H54 (cell line): ENCODE measurements at regions not wholly inside any gene's neighbourhood (a gene's known extent, or its start where the extent isn't known, plus 50 kb on each side); places are given as distances from the start of the nearest gene placed in this dataset.
A peak's percentile ranks its signal among the peaks of the same experiment; 100 is the strongest.

ENCODE experiments used
- DNase-seq: peaks from one replicate; pipeline ENCODE4 v3.0.0; 2011; ENCODE audit warnings: low spot score, mixed read lengths; ENCODE audit not compliant: insufficient read length
- FAIRE-seq: peaks from 3 replicates; lab custom pipeline; 2011; peaks lifted over from hg19 to GRCh38; lab: Jason Lieb, UNC
- POLR2A ChIP-seq: IDR thresholded peaks from 2 replicates; pipeline ENCODE4 v1.6.1; 2011; ENCODE audit warnings: low read depth, mild to moderate bottlenecking, low read length

- DNase-seq: no peak
- no peak for FAIRE-seq
- TF ChIP-seq POLR2A: no peak
Measured at GRCh38 chr1:58158506-58159433, 387.8 kb downstream of the OMA1 start.

DNA sequence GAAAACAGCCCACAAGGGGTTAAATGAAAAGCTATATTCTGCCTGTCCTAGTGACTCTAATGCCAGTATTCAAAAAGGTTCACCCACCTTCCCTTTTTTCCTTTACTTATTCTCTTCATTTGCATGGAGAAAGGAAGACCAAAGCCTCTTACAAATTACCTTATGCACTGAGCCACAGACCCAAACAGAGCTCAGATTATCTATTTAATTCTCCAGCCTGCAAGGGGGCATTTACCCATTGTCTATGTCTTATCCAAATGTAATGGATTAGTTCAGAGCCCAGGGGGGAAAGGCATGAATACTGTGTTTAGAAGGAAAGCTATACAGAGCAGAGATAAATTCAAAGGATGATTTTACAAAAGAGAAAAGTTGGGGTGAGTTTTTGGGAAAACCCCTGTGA is 388.5 kb downstream of the OMA1 start:
- FAIRE-seq (no peak), DNase-seq (no peak)
- TF ChIP-seq POLR2A: no peak

DNA sequence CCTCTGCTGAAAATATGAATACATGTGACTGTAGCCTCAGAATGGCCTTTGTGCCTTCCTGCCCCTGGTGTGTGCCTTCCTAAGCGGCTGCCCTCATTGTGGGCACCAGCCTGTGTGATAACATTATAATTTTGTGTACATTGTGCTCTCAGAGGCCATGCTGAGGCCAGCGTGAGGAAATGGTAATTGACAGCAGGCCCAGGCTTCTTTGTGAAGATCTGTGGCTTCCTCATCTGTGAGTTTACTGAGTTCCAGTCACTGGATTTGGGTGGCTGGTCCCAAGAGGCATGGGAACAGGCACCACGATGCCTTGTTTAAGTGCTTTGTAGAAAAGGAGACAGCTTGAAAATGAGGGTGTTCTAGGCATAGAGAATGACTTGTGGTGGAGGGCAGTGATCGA is 389.3 kb downstream of the OMA1 start:
- no peak for FAIRE-seq

GRCh38 chr1:58156831-58157230 is 389.7 kb downstream of the OMA1 start:
- FAIRE-seq (no peak), DNase-seq (no peak)
- no peak for TF ChIP-seq POLR2A

More for the DNA sequence above, 389.3 kb downstream of the OMA1 start:
- no peak for DNase-seq
- TF ChIP-seq POLR2A: no peak

DNA sequence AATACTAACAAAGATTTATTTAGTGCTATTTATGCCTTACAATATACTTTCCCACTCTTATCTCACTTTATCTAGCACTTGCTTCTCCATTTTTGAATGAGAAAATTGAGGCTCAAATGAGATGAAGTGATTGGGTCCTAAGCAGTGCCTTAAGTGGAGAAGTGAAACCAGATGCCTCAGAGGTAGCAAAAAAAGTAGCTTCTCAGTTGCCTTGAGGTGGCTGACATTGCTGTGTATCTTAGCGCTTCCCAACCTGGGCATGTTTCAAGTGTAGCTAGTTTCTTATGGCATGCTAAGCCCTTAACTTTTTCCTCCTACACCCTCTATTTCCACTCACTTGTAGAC is 390.4 kb downstream of the OMA1 start:
- no peak for TF ChIP-seq POLR2A
- DNase-seq (no peak), FAIRE-seq (no peak)

DNA sequence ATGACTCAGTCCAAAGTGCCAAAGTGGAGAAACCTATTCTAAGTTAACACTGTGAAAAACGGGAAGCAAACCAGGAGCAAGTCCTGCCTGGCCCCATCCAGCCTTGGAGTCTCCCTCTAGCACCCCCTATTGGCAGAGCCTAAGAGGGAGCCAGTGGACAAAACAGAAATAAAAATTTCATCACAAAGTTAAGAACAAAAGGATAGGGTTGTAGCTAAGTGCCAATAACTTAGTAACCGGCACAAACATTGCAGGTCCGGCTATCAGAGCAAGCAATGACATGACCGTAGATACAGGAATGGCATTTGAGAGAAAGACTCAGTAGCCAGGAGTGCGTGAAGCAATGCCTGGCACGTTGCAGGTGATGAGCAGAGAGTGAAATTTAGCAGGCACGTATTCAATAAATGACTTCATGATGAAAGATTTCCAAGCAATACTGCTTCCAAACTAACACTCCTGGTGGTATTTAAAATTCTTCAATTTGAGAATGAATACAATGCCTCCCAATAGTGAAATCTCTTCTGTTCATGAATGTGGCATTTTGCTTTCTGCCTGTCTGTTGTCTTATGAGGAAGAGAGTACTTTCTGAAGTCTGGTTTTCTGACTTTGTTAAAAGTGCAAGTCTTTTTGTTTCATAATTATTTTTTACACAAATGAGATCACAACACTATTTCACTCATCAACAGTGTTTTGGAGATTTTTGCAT is 391.0 kb downstream of the OMA1 start:
- DNase-seq: peak; percentile 4
- no peak for TF ChIP-seq POLR2A
- FAIRE-seq: no peak

- no peak for TF ChIP-seq POLR2A
- FAIRE-seq (no peak), DNase-seq (no peak)
Measured at GRCh38 chr1:58154256-58154655, 392.3 kb downstream of the OMA1 start.

GRCh38 chr1:58152697-58153096 is 393.8 kb downstream of the OMA1 start:
- FAIRE-seq (no peak), DNase-seq (no peak)
- no peak for TF ChIP-seq POLR2A

- DNase-seq (no peak), FAIRE-seq (no peak)
- TF ChIP-seq POLR2A: no peak
Measured at GRCh38 chr1:58149271-58149812, 397.2 kb downstream of the OMA1 start.

GRCh38 chr1:58144698-58145270 is 401.7 kb downstream of the OMA1 start:
- no peak for FAIRE-seq
- no peak for TF ChIP-seq POLR2A
- no peak for DNase-seq

- DNase-seq (no peak), FAIRE-seq (no peak)
- no peak for TF ChIP-seq POLR2A
Measured at GRCh38 chr1:58143972-58144697, 402.4 kb downstream of the OMA1 start.

- DNase-seq (no peak), FAIRE-seq (no peak)
- no peak for TF ChIP-seq POLR2A
Measured at GRCh38 chr1:58136387-58136786, 410.1 kb downstream of the OMA1 start.

DNA sequence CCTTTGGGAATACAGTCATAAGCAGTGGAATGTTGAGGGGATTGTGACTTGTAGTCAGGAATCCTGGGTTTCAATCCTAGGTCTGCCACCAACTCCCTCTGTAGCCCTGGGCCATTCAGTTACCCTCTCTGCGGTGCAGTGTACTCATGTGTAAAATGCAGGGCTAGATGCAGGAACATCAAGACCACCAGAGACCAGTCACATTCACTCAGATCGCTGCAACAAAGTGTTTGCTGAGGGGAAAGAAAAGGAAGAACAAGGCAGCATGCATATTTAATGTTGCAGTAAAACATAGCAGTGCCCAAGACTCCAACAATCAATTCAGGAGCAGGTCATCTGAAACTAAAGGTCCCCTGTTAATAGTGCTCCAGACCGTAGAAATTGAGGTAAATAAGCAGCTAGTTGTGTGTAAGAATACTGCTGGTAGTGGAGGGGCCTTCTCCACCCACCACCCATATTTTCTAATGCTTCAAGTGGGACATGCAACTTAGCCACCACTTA is 410.7 kb downstream of the OMA1 start:
- no peak for DNase-seq
- no peak for TF ChIP-seq POLR2A
- no peak for FAIRE-seq
